ENCODE measurements at regions not wholly inside any gene's neighbourhood (a gene's known extent, or its start where the extent isn't known, plus 50 kb on each side); places are given as distances from the start of the nearest gene placed in this dataset.

GRCh38 chr14:76677534-76678145 lies 83.6 kb upstream of the VASH1 start:
- no peak for TF ChIP-seq CTCF (IDR thresholded peaks at IDR 0.05; ENCODE audit: low read length)
- no peak for TF ChIP-seq EZH2 (optimal IDR thresholded peaks at IDR 0.05; ENCODE audit: low read depth, low read length)

Data from MM.1S (cell line).